ENCODE measurements at regions not wholly inside any gene's neighbourhood (a gene's known extent, or its start where the extent isn't known, plus 50 kb on each side); places are given as distances from the start of the nearest gene placed in this dataset.
A peak's percentile ranks its signal among the peaks of the same experiment; 100 is the strongest.

GRCh38 chr2:158732573-158733429 is 62.3 kb upstream of the DAPL1 start:
- DNase-seq = no peak

DNA sequence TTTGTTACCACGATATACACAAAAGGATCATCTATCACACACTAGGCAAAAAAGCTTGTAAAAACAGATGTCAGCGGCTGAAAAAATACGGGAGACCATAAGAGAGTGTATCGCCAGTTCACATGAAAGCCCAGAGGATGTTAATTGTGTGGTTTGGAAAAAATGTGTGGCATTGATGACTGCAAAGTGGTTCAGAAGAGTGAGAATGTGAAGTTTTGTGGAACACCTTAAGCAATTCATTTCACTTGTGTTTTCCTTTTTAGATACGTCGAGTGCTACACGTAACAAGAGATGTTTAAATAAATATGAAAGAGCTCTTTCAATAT is 61.7 kb upstream of the DAPL1 start:
- DNase-seq = no peak

- no peak for DNase-seq
Observed at GRCh38 chr2:158734442-158734841, 60.7 kb upstream of the DAPL1 start.

DNA sequence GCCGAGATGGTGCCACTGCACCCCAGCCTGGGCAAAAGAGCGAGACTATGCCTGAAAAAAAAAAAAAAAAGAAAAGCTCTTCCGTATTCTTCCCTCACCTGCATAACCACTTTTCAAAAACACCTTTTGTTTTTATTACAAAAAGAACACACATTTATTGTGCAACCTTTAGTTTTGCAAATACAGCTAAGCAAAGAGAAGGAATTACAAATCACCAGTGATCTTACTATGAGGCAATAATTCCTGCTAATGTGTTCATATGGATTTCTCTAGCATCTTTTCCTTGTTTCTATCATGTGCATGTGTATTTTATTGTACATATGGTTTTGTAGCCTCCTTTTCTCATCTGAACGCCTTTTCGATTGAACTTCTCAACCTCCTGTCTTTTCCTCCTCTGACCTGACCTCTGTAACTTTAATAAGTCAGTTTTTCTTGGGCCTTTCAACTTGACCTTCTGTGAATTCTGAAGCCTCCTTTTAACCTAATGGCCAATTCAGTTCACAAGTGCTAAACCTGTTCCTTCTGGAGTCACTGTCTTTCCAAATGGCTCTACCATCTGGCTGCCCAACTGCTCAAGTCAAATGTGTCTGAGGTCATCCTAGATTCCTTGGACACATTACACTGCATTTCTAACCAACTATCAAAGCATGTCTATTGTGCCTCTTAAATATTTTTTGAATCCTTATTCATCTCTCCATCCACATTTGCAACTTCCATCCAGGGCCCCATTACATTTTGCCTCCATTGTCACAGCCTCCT is 59.1 kb upstream of the DAPL1 start:
- no peak for DNase-seq

- DNase-seq = no peak
Observed at GRCh38 chr2:158738363-158738762, 56.8 kb upstream of the DAPL1 start.

DNA sequence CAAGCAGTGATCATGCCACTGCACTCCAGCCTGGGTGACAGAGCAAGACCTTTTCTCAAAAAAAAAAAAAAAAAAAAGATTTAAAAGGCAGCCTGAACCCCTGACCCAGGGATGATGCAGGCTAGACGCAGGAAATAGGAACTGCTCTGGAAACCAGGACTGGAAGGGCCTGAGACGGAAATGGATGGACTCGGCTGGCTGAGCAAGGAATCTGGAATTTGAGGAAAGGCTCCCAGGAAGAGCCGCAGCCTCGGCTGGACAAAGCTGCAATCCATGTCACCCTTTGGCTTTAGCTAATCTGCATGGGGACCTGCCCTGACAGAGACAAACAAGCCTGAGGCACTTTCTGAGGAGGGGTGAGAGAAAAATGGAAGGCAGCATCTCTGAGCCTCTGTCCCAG is 55.0 kb upstream of the DAPL1 start:
- no peak for DNase-seq

DNA sequence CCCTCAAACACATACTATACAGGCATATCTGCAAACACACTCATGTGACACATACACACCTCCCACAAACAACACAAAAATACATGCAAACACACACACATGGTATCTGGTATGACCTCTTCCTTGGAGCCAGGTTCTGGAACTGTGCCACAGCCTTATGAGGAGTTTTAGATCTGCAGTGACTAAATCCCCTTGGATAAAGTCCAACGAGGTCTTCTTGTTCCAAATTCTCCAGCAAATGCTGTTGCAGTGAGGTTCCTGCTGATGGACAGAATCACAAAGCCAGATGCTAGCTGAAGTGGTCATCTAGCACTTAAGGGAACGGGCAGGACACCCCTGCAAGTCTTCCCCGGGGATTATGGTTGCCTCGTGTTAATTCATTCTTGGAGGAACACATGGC is 54.5 kb upstream of the DAPL1 start:
- DNase-seq = no peak

GRCh38 chr2:158741625-158742024 is 53.5 kb upstream of the DAPL1 start:
- DNase-seq = no peak

DNA sequence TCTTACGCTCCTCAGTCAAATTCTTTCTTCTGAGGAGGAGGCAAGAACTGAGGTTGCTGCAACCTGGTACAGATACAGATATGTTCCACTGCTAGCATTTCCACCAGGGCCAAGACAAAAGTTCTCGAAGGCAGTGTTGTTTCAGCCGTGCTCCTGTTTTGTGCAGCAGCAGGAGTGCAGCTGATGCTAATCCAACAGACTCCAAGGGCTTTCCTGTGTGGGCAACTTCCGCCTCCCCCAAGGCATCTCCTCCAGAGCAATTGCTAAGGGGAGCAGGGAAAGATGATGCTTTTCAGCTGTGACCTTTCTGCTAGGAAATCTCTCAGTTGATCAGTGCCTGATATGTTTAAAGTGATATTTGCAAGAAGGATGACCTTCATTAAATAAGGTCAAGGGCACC is 52.6 kb upstream of the DAPL1 start:
- no peak for DNase-seq

DNA sequence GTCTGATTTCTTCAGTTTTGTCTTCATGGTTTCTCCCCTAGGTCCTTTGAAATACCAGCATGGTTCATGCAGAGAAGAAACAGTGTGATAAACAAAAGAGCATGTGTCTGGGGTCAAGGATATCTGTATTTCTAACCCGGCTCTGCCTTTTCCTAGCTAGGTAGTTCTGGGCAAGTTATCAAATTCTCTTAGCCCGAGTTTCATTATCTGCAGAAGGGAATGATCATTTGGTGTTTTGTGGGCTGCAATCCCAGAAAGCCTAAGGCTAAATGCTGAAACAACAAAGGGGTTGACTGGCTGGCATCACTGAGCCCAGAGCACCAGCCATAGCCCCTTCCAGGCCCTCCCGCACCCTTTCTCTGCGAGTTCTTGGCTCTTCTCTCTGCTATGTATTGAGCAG is 51.7 kb upstream of the DAPL1 start:
- no peak for DNase-seq

DNA sequence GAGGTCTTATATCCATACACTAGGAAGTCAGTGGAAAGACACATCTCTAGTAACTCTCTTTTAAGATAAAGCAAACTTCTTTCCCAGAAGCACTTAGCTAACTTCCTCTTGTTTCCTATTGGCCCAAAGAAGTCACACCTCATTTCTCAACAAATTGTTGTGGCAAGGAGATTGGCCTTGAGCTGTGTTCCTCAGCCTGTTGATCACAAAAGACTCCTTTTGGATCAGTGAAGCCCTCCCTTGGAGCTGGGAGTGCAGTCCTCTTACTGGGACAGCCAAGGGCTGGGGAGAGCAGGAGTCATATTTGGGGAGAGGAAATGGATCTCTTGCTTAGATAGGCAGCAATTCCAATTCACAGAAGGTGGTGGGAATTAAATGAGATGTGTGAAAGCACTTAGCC is 51.2 kb upstream of the DAPL1 start:
- DNase-seq = no peak

DNA sequence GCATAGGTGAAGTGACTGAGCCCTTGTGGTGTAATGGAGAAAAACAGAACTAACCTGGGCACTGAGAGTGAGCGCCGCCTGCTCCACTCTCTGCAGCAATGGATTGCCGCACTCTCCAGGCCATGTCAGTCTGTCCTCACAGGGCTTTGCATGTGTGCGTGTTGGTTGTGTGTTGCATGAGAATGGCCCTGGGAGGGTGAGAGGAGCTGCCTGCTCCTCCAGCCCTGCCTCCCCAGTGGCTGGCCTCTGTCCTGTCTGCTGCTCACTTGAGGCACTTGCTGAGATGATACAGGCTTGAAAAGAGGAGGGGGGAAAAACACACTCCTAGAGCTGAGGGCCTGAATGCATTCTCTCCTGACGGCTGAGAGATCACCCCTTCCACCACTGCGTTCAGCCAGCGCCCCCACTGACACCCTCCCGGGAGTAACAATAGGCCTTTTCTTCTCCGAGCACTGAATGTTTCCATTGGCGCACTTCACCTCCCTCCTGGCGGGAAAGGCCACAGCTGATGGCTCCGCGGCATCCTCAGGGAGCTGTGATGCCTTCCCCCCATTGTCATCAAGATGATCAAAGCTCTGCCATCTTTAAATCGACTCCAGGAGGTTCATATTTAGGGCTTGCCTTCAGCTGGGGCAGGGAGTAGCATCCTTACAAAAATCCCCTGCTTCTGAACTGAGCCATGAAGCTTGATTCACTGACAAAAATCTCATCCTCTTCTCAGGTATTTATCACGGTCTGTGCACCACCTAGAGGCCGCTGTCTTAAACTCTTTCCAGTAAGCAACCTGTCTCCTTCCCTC is 49.9 kb upstream of the DAPL1 start:
- DNase-seq = peak; percentile 35
